ENCODE measurements at regions not wholly inside any gene's neighbourhood (a gene's known extent, or its start where the extent isn't known, plus 50 kb on each side); places are given as distances from the start of the nearest gene placed in this dataset.

DNA sequence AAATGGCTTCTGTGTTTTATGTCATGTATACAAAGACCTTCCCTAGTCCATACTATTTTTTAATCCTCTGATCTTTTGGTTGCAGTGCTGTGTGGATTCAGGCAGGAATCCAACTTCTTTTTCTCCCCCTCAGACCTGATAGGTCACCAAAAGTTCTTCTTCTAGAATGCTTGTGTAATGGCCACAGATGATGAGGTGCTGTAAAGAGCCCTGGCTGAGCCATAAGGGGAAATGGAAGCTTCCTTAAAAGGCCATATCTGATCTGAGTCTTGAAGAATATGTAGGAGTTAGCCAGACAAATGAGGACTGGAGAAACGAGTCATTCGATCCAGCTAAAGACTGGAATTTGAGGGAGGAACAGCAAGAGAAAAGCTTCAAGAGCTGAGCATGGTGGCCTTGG, 353.9 kb downstream of the PCNX1 start:
- Histone ChIP-seq H3K4me3 (no peak overlapping the region), H3K36me3 (no peaks in the 10 kb centered on the region), H3K27me3 (no peaks in the 10 kb centered on the region), H3K4me1 (no peaks in the 10 kb centered on the region), H3K9me3 (peaks cover 4% of the 10 kb centered on the region), H3K9ac (ENCODE audit: low read depth in 2 of 2, low read length in 2 of 2) (no peak overlapping the region), H3K27ac (no peak overlapping the region)
- intact Hi-C loops (cut with DNase I) = no loop called here
- no peak for DNase-seq
- TF ChIP-seq, protein P1, sequence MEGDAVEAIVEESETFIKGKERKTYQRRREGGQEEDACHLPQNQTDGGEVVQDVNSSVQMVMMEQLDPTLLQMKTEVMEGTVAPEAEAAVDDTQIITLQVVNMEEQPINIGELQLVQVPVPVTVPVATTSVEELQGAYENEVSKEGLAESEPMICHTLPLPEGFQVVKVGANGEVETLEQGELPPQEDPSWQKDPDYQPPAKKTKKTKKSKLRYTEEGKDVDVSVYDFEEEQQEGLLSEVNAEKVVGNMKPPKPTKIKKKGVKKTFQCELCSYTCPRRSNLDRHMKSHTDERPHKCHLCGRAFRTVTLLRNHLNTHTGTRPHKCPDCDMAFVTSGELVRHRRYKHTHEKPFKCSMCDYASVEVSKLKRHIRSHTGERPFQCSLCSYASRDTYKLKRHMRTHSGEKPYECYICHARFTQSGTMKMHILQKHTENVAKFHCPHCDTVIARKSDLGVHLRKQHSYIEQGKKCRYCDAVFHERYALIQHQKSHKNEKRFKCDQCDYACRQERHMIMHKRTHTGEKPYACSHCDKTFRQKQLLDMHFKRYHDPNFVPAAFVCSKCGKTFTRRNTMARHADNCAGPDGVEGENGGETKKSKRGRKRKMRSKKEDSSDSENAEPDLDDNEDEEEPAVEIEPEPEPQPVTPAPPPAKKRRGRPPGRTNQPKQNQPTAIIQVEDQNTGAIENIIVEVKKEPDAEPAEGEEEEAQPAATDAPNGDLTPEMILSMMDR (IDR thresholded peaks at IDR 0.05) = no peak

DNA sequence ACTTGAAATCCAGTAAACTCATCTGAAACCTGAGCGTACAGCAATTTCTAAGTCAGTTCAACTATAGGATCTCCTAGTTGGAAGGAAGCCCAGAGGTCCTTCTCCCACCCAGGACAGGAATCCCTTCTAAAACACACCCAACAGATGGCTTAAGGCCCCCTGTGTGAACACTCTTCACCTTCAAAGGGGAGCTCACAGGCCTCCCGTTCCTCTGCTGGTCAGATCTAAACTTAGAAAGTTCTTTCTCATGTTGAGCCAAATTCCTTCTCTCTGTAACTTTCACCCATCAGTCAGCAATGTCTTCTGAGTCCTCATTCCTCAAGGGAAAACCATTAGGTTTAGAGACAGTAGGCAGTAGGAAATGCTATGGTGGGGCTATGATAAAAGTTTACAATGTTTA, 355.2 kb downstream of the PCNX1 start:
- H3K9ac ChIP-seq (ENCODE audit: low read depth in 2 of 2, low read length in 2 of 2) = no peak overlapping the region
- no peaks in the 10 kb centered on the region for H3K36me3 ChIP-seq
- H3K27ac ChIP-seq = no peak overlapping the region
- H3K27me3 ChIP-seq = no peaks in the 10 kb centered on the region
- intact Hi-C loops (cut with DNase I) = no loop called here
- peaks cover 4% of the 10 kb centered on the region for H3K9me3 ChIP-seq
- no peak for DNase-seq
- TF ChIP-seq, protein P1 (IDR thresholded peaks at IDR 0.05) = no peak
- H3K4me3 ChIP-seq = no peak overlapping the region
- no peaks in the 10 kb centered on the region for H3K4me1 ChIP-seq

DNA sequence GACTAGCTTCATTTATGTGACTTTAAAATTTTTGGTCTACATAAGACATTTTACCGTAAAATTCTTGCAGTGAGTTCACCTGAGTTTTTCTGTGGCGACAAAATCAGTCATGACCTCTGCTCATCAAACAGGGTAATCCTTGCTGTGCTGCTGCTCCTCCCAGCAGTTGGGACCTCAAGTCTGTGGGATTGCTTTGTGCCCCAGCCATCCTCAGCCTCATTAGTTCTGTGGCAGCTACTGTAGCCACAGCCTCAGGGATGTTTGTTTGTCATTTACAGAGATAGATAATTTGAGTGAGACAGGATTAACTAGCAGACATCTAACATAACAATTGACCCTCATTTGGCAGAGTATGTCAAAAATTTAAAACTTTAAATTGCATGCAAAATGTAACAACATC, 357.0 kb downstream of the PCNX1 start:
- no peak overlapping the region for H3K27ac ChIP-seq
- no peaks in the 10 kb centered on the region for H3K4me1 ChIP-seq
- no peak for DNase-seq
- H3K27me3 ChIP-seq = no peaks in the 10 kb centered on the region
- TF ChIP-seq, protein P1 (IDR thresholded peaks at IDR 0.05) = no peak
- intact Hi-C loops (cut with DNase I) = no loop called here
- H3K4me3 ChIP-seq = no peak overlapping the region
- no peak overlapping the region for H3K9ac ChIP-seq (ENCODE audit: low read depth in 2 of 2, low read length in 2 of 2)
- no peaks in the 10 kb centered on the region for H3K9me3 ChIP-seq
- no peaks in the 10 kb centered on the region for H3K36me3 ChIP-seq

DNA sequence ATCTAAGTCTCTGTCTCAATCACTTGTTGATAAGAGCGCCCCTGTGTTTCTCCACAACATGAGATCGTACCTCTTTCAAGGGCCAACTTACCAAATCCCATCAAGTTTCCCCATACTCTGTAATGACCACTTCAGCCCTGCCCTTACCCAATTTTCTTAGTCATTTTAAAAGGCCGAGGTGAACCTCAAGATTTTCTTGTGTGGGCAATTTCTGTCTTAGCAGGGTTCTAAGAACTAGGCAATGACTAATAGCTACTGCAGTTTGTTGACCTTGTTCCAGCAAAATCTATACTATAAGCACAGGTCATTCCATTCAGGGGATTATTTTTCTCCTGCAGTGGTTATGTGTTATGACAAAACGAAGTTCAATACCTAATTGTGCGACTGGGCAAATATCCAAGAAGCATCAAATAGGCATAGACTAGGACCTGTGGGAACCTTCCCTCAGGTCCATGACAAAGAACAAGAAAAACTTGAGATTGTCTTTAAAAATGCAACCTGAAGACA, 359.8 kb downstream of the PCNX1 start:
- Histone ChIP-seq H3K36me3 (no peaks in the 10 kb centered on the region), H3K9me3 (no peaks in the 10 kb centered on the region), H3K9ac (ENCODE audit: low read depth in 2 of 2, low read length in 2 of 2) (no peak overlapping the region), H3K27ac (no peak overlapping the region), H3K27me3 (no peaks in the 10 kb centered on the region), H3K4me1 (no peaks in the 10 kb centered on the region), H3K4me3 (no peak overlapping the region)
- TF ChIP-seq, protein P1 (IDR thresholded peaks at IDR 0.05) = no peak
- DNase-seq = no peak
- intact Hi-C loops (cut with DNase I) = no loop called here

DNA sequence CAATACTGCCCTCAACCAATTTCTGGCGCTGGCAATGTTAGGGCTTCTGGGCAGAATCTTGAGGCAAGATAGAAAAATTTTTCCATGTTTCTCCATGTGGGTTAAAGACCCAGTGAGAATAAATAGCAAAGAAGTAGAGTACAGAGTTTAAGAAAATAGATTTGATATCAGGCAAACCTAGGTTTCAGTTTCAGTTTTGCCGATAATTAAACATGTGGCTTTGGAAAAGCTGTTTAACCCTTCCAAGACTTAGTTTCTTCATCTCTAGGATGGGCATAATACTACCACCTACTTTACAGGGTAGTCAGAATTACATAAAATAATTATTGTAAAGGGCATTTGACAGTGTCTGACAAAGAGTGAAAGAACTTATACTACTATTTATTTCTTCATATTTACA, 360.4 kb downstream of the PCNX1 start:
- Histone ChIP-seq H3K9me3 (no peaks in the 10 kb centered on the region), H3K27ac (no peak overlapping the region), H3K36me3 (no peaks in the 10 kb centered on the region), H3K27me3 (no peaks in the 10 kb centered on the region), H3K4me3 (no peak overlapping the region), H3K4me1 (no peaks in the 10 kb centered on the region), H3K9ac (ENCODE audit: low read depth in 2 of 2, low read length in 2 of 2) (no peak overlapping the region)
- DNase-seq = no peak
- intact Hi-C loops (cut with DNase I) = no loop called here
- TF ChIP-seq, protein P1 (IDR thresholded peaks at IDR 0.05) = no peak

DNA sequence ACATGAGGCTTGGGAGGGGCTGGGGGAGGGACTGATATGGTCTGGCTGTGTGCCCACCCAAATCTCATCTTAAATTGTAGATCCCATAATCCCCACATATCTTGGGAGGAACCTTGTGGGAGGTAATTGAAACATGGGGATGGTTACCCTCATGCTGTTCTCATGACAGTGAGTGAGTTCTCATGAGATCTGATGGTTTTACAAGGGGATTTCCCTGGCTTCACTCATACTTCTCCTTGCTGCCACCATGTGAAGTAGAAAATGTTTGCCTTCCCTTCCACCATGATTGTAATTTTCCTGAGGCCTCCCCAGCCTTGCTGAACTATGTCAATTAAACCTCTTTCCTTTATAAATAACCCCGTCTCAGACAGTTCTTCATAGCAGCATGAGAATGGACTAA, 362.9 kb downstream of the PCNX1 start:
- DNase-seq = no peak
- H3K36me3 ChIP-seq = no peaks in the 10 kb centered on the region
- H3K27me3 ChIP-seq = no peaks in the 10 kb centered on the region
- intact Hi-C loops (cut with DNase I) = no loop called here
- no peak overlapping the region for H3K27ac ChIP-seq
- TF ChIP-seq, protein P1 (IDR thresholded peaks at IDR 0.05) = no peak
- H3K9ac ChIP-seq (ENCODE audit: low read depth in 2 of 2, low read length in 2 of 2) = no peak overlapping the region
- no peak overlapping the region for H3K4me3 ChIP-seq
- H3K9me3 ChIP-seq = no peaks in the 10 kb centered on the region
- no peaks in the 10 kb centered on the region for H3K4me1 ChIP-seq

All from colonic mucosa (tissue), 4 donors.